ENCODE measurements at regions not wholly inside any gene's neighbourhood (a gene's known extent, or its start where the extent isn't known, plus 50 kb on each side); places are given as distances from the start of the nearest gene placed in this dataset.

GRCh38 chr4:45679411-45679810 is 444.4 kb downstream of the GABRG1 start:
- TF ChIP-seq EZH2 (IDR thresholded peaks at IDR 0.05; ENCODE audit: insufficient read depth, poor library complexity, severe bottlenecking) (no peak), EZH2phosphoT487 (IDR thresholded peaks at IDR 0.05; ENCODE audit: insufficient read depth, low read depth) (no peak)
